HepG2 (cell line): ENCODE measurements at regions not wholly inside any gene's neighbourhood (a gene's known extent, or its start where the extent isn't known, plus 50 kb on each side); places are given as distances from the start of the nearest gene placed in this dataset.

Source experiments
- ATAC-seq: fragments of 200-7000 bp; cut with Tn5 transposase; 3 replicates; pipeline ENCODE4 v1.9.1; 2020; ENCODE audit warnings: mild to moderate bottlenecking, moderate library complexity
- BruUV-seq: library from RNA; stranded (reverse); fragments of 400-500 nt; replicated peaks from 2 replicates; lab custom pipeline; 2021; lab: Mats Ljungman, UMichigan
- CTCF ChIA-PET: fragments of 300-600 bp; formaldehyde crosslinking; extraction: SDS; loops from one replicate; lab custom pipeline; 2021; ENCODE audit warnings: low total read pairs, inconsistent platforms, low intra/inter-chr PET ratio; lab: Yijun Ruan, JAX
- POLR2A ChIA-PET: fragments of 350-600 bp; sonication (Branson Sonifier 250); formaldehyde crosslinking; loops from one replicate; lab custom pipeline; 2020; ENCODE audit warnings: antibody characterized with exemption, inconsistent platforms; lab: Yijun Ruan, JAX
- DNase-seq: peaks from one replicate; pipeline ENCODE4 v3.0.0-alpha.2; 2015; ENCODE audit warnings: low spot score
- FAIRE-seq: peaks from 3 replicates; lab custom pipeline; 2011; peaks lifted over from hg19 to GRCh38; lab: Jason Lieb, UNC
- H2AFZ ChIP-seq: one replicate; pipeline ENCODE4 v1.6.1; 2011; ENCODE audit warnings: low read length, inconsistent platforms
- H3K27ac ChIP-seq: fragments of 300-600 bp; 3 replicates; pipeline ENCODE4 v1.8.0; 2011; ENCODE audit warnings: mixed run types, mild to moderate bottlenecking, mixed read lengths, low read length, inconsistent platforms; ENCODE audit not compliant: insufficient read depth; ENCODE audit errors: extremely low read length
- H3K27me3 ChIP-seq, 2 experiments: fragments of 200-600 bp in 1 of 2; 2 replicates in 1 of 2; 3 replicates in 1 of 2; pipeline versions ENCODE4 v1.6.0 to v1.8.0; 2011; ENCODE audit warnings: low read length in 2 of 2, mild to moderate bottlenecking in 2 of 2, moderate library complexity in 2 of 2, inconsistent platforms in 1 of 2; ENCODE audit not compliant: insufficient read depth in 2 of 2, control insufficient read depth in 1 of 2
- H3K36me3 ChIP-seq, 2 experiments: fragments of 200-600 bp in 1 of 2; replicated peaks in 1 of 2; 2 replicates in 1 of 2; 3 replicates in 1 of 2; pipeline versions ENCODE4 v1.5.1 to v1.8.0; 2011; ENCODE audit warnings: low read length in 2 of 2, inconsistent platforms in 1 of 2; ENCODE audit not compliant: insufficient read depth in 2 of 2, control insufficient read depth in 1 of 2
- H3K4me1 ChIP-seq: 2 replicates; pipeline ENCODE4 v1.5.1; 2012; ENCODE audit warnings: low read length, inconsistent platforms; ENCODE audit not compliant: insufficient read depth
- H3K4me2 ChIP-seq: 2 replicates; pipeline ENCODE4 v1.6.0; 2011; ENCODE audit warnings: low read depth, low read length, inconsistent platforms
- H3K4me3 ChIP-seq, 3 experiments: fragments of 200-600 bp in 1 of 3; sonication (generic), shearing (Covaris generic) in 1 of 3; replicated peaks in 1 of 3; 2 replicates each; pipeline ENCODE4 v1.5.1; 2011 to 2016; ENCODE audit warnings: low read length in 3 of 3, inconsistent platforms in 2 of 3, low read depth in 2 of 3, mild to moderate bottlenecking in 2 of 3, control low read depth in 1 of 3, mixed read lengths in 1 of 3; ENCODE audit not compliant: insufficient read depth in 1 of 3
- H3K79me2 ChIP-seq: one replicate; pipeline ENCODE4 v1.6.1; 2011; ENCODE audit warnings: low read length, inconsistent platforms; ENCODE audit not compliant: insufficient read depth
- H3K9ac ChIP-seq: 2 replicates; pipeline ENCODE4 v1.6.0; 2011; ENCODE audit warnings: mild to moderate bottlenecking, low read depth, low read length, inconsistent platforms; ENCODE audit not compliant: insufficient read depth
- H3K9me3 ChIP-seq: 2 replicates; pipeline ENCODE4 v1.5.1; 2012; ENCODE audit warnings: mild to moderate bottlenecking, low read length
- H4K20me1 ChIP-seq: 2 replicates; pipeline ENCODE4 v1.6.0; 2011; ENCODE audit warnings: inconsistent platforms, mild to moderate bottlenecking, low read length, moderate library complexity; ENCODE audit not compliant: insufficient read depth
- ELF3 ChIP-seq: IDR thresholded peaks from 2 replicates; pipeline ENCODE4 v1.6.1; 2016; ENCODE audit warnings: missing genetic modification reagents, missing compliant biosample characterization
- GLI4 ChIP-seq: sonication (generic); formaldehyde crosslinking; IDR thresholded peaks from 2 replicates; pipeline ENCODE4 v1.5.1; 2020; ENCODE audit warnings: missing genetic modification reagents, mild to moderate bottlenecking, moderate library complexity, borderline replicate concordance
- LBX2 ChIP-seq: sonication (generic); formaldehyde crosslinking; IDR thresholded peaks from 2 replicates; pipeline ENCODE4 v1.5.0; 2020; ENCODE audit warnings: missing genetic modification reagents, mild to moderate bottlenecking, borderline replicate concordance
- MBD4 ChIP-seq: IDR thresholded peaks from 2 replicates; pipeline ENCODE4 v1.6.1; 2012; ENCODE audit warnings: low read length, inconsistent platforms, borderline replicate concordance
- NCOA1 ChIP-seq: sonication (generic); formaldehyde crosslinking; IDR thresholded peaks from 2 replicates; pipeline ENCODE4 v1.9.0; 2021; ENCODE audit warnings: missing genetic modification reagents
- NFIB ChIP-seq: sonication (generic); formaldehyde crosslinking; IDR thresholded peaks from 2 replicates; pipeline ENCODE4 v1.9.0; 2021; ENCODE audit warnings: missing genetic modification reagents, mild to moderate bottlenecking, borderline replicate concordance
- NKX3-1 ChIP-seq: sonication (generic); formaldehyde crosslinking; IDR thresholded peaks from 2 replicates; pipeline ENCODE4 v1.5.0; 2020; ENCODE audit warnings: missing genetic modification reagents
- PAWR ChIP-seq: sonication (generic); formaldehyde crosslinking; IDR thresholded peaks from 2 replicates; pipeline ENCODE4 v1.4.0; 2020; ENCODE audit warnings: missing genetic modification reagents, mild to moderate bottlenecking, borderline replicate concordance
- TEF ChIP-seq: sonication (generic); formaldehyde crosslinking; IDR thresholded peaks from 2 replicates; pipeline ENCODE4 v1.5.0; 2020; ENCODE audit warnings: missing genetic modification reagents
- ZGPAT ChIP-seq: IDR thresholded peaks from 2 replicates; pipeline ENCODE4 v1.6.1; 2016; ENCODE audit warnings: mild to moderate bottlenecking
- ZNF75D ChIP-seq: sonication (generic); formaldehyde crosslinking; IDR thresholded peaks from 2 replicates; pipeline ENCODE4 v1.8.1; 2023; ENCODE audit warnings: missing genetic modification reagents, mild to moderate bottlenecking, borderline replicate concordance
- ZNF788 ChIP-seq: sonication (generic); formaldehyde crosslinking; IDR thresholded peaks from 2 replicates; pipeline ENCODE4 v1.5.0; 2020; ENCODE audit warnings: mild to moderate bottlenecking, missing genetic modification reagents, borderline replicate concordance
- WGBS: methylation state at CpG from one replicate; pipeline ENCODE4 v1.1.6; 2017; ENCODE audit warnings: low lambda C conversion rate; 5-methylcytosine and 5-hydroxymethylcytosine counted together
- in situ Hi-C: cut with HindIII; loops from 2 replicates; pipeline ENCODE4 v1.10.0; 2017; ENCODE audit warnings: low pct_unique_long_range_greater_than_20kb; ENCODE audit not compliant: extremely low pct_ligation_motif_present
- intact Hi-C: fragments of 100-400 bp; cut with micrococcal nuclease; formaldehyde crosslinking; loops from one replicate; pipeline ENCODE4 v1.10.0; 2022; ENCODE audit not compliant: unreplicated experiment

GRCh38 chr17:12247761-12248160, 227.1 kb downstream of the MAP2K4 start:
- CTCF ChIA-PET: no interaction called here
- ATAC-seq: no peak
- in situ Hi-C loops: no loop called here
- TF ChIP-seq MBD4 (no peak), NCOA1 (no peak), NKX3-1 (CRISPR knock-in tag) (no peak), PAWR (CRISPR knock-in tag) (no peak), GLI4 (CRISPR knock-in tag) (no peak), ZNF75D (no peak), LBX2 (CRISPR knock-in tag) (no peak), ELF3 (CRISPR knock-in tag) (no peak), NFIB (no peak), TEF (CRISPR knock-in tag) (no peak), ZGPAT (CRISPR knock-in tag) (no peak), ZNF788 (CRISPR knock-in tag) (no peak)
- TF ChIP-seq, all 625 proteins: peak for 0
- Histone ChIP-seq H3K9me3 (no peaks in the 10 kb centered on the region), H3K4me1 (no peaks in the 10 kb centered on the region), H3K4me2 (no peak overlapping the region), H3K36me3 (no peaks in the 10 kb centered on the region), H3K9ac (no peak overlapping the region), H2AFZ (no peak overlapping the region), H3K4me3 (no peak overlapping the region), H3K27me3 (peaks cover 1 to 20% of the 10 kb centered on the region in 2 experiments; a peak in 3 of 5 replicates), H3K27ac (no peak overlapping the region), H4K20me1 (no peaks in the 10 kb centered on the region), H3K79me2 (no peaks in the 10 kb centered on the region)
- no TSS peak for BruUV-seq
- FAIRE-seq (no peak), DNase-seq (no peak)
- intact Hi-C loops: no loop called here
- POLR2A ChIA-PET: no interaction called here
- WGBS: 15% methylated on average over 2 of the region's 2 CpGs
